Liver (tissue), 3 donors: ENCODE measurements at regions not wholly inside any gene's neighbourhood (a gene's known extent, or its start where the extent isn't known, plus 50 kb on each side); places are given as distances from the start of the nearest gene placed in this dataset.

Experiments used
- EGR1 ChIP-seq, 2 donors: IDR thresholded peaks; 2 replicates each; pipeline ENCODE4 v1.6.1; 2016 to 2018; ENCODE audit warnings: antibody characterized with exemption in 2 of 2, low read depth in 2 of 2
- FOXA1 ChIP-seq: IDR thresholded peaks from 2 replicates; pipeline ENCODE4 v1.6.1; 2016; ENCODE audit warnings: antibody characterized with exemption
- GABPA ChIP-seq, 2 donors: IDR thresholded peaks in 1 of 2; conservative IDR thresholded peaks in 1 of 2; 2 replicates each; pipeline ENCODE4 v1.6.1; 2016; ENCODE audit warnings: antibody characterized with exemption in 2 of 2, mild to moderate bottlenecking in 1 of 2, moderate library complexity in 1 of 2
- JUND ChIP-seq, 2 donors: IDR thresholded peaks; 2 replicates each; pipeline ENCODE4 v1.6.1; 2016; ENCODE audit warnings: antibody characterized with exemption in 2 of 2
- RAD21 ChIP-seq, 2 donors: IDR thresholded peaks; 2 replicates each; pipeline ENCODE4 v1.6.1; 2016; ENCODE audit warnings: antibody characterized with exemption in 2 of 2, mild to moderate bottlenecking in 2 of 2
- SP1 ChIP-seq: IDR thresholded peaks from 2 replicates; pipeline ENCODE4 v1.6.1; 2018; ENCODE audit warnings: antibody characterized with exemption, mild to moderate bottlenecking
- TAF1 ChIP-seq: conservative IDR thresholded peaks from 2 replicates; pipeline ENCODE4 v1.6.1; 2016; ENCODE audit warnings: antibody characterized with exemption, mild to moderate bottlenecking
- YY1 ChIP-seq: IDR thresholded peaks from 2 replicates; pipeline ENCODE4 v1.6.1; 2016; ENCODE audit warnings: antibody characterized with exemption, mild to moderate bottlenecking
- TF ChIP-seq, protein P1 (sequence below): fragments of 150-350 bp; IDR thresholded peaks from 2 replicates; pipeline ENCODE4 v1.5.1; 2017; ENCODE audit warnings: improper control_type of control experiment, low read depth, low read length; ENCODE audit not compliant: missing input control
- TF ChIP-seq, protein P2 (sequence below): IDR thresholded peaks from 2 replicates; pipeline ENCODE4 v1.6.1; 2016; ENCODE audit warnings: antibody characterized with exemption
- TF ChIP-seq, protein P3 (sequence below): IDR thresholded peaks from 2 replicates; pipeline ENCODE4 v1.6.1; 2016; ENCODE audit warnings: antibody characterized with exemption, mild to moderate bottlenecking
- TF ChIP-seq, protein P4 (sequence below): IDR thresholded peaks from 2 replicates; pipeline ENCODE4 v1.6.1; 2016; ENCODE audit warnings: antibody characterized with exemption
- TF ChIP-seq, protein P5 (sequence below): IDR thresholded peaks from 2 replicates; pipeline ENCODE4 v1.6.1; 2016; ENCODE audit warnings: antibody characterized with exemption
- donor health status: healthy.
- donor health status: healthy.

DNA sequence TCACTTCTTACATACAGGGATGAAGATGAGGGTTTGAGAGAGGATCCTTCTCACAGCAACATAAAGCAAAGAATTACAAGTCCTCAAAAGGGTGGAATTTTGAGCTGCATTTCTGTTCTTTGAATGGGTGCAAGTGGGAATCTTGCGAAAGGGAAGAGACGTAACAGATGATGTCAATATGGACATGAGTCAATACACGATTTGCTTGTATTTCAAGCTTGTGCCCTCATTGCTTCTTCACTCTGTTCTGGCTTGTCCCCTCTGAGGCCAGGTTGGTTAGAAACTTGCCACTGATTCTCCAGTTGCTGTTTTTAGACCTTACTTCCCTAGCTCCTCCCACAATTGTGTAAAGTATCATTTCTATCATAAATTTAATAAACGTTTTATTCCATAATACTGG lies 104.8 kb upstream of the CLINT1 start:
- TF ChIP-seq JUND (IDR thresholded peaks at IDR 0.05) (no peak), EGR1 (IDR thresholded peaks at IDR 0.05; ENCODE audit: low read depth in 2 of 2) (no peak), YY1 (no peak), RAD21 (IDR thresholded peaks at IDR 0.05) (no peak), TAF1 (no peak), FOXA1 (no peak), GABPA (IDR thresholded peaks at IDR 0.05 in 1 of 2, conservative IDR thresholded peaks at IDR 0.05 in 1 of 2) (no peak), SP1 (no peak)
- TF ChIP-seq, protein P1, sequence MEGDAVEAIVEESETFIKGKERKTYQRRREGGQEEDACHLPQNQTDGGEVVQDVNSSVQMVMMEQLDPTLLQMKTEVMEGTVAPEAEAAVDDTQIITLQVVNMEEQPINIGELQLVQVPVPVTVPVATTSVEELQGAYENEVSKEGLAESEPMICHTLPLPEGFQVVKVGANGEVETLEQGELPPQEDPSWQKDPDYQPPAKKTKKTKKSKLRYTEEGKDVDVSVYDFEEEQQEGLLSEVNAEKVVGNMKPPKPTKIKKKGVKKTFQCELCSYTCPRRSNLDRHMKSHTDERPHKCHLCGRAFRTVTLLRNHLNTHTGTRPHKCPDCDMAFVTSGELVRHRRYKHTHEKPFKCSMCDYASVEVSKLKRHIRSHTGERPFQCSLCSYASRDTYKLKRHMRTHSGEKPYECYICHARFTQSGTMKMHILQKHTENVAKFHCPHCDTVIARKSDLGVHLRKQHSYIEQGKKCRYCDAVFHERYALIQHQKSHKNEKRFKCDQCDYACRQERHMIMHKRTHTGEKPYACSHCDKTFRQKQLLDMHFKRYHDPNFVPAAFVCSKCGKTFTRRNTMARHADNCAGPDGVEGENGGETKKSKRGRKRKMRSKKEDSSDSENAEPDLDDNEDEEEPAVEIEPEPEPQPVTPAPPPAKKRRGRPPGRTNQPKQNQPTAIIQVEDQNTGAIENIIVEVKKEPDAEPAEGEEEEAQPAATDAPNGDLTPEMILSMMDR, result no peak
- TF ChIP-seq, protein P2, sequence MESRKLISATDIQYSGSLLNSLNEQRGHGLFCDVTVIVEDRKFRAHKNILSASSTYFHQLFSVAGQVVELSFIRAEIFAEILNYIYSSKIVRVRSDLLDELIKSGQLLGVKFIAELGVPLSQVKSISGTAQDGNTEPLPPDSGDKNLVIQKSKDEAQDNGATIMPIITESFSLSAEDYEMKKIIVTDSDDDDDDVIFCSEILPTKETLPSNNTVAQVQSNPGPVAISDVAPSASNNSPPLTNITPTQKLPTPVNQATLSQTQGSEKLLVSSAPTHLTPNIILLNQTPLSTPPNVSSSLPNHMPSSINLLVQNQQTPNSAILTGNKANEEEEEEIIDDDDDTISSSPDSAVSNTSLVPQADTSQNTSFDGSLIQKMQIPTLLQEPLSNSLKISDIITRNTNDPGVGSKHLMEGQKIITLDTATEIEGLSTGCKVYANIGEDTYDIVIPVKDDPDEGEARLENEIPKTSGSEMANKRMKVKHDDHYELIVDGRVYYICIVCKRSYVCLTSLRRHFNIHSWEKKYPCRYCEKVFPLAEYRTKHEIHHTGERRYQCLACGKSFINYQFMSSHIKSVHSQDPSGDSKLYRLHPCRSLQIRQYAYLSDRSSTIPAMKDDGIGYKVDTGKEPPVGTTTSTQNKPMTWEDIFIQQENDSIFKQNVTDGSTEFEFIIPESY, result no peak
- TF ChIP-seq, protein P3, sequence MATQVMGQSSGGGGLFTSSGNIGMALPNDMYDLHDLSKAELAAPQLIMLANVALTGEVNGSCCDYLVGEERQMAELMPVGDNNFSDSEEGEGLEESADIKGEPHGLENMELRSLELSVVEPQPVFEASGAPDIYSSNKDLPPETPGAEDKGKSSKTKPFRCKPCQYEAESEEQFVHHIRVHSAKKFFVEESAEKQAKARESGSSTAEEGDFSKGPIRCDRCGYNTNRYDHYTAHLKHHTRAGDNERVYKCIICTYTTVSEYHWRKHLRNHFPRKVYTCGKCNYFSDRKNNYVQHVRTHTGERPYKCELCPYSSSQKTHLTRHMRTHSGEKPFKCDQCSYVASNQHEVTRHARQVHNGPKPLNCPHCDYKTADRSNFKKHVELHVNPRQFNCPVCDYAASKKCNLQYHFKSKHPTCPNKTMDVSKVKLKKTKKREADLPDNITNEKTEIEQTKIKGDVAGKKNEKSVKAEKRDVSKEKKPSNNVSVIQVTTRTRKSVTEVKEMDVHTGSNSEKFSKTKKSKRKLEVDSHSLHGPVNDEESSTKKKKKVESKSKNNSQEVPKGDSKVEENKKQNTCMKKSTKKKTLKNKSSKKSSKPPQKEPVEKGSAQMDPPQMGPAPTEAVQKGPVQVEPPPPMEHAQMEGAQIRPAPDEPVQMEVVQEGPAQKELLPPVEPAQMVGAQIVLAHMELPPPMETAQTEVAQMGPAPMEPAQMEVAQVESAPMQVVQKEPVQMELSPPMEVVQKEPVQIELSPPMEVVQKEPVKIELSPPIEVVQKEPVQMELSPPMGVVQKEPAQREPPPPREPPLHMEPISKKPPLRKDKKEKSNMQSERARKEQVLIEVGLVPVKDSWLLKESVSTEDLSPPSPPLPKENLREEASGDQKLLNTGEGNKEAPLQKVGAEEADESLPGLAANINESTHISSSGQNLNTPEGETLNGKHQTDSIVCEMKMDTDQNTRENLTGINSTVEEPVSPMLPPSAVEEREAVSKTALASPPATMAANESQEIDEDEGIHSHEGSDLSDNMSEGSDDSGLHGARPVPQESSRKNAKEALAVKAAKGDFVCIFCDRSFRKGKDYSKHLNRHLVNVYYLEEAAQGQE, result no peak
- TF ChIP-seq, protein P4, sequence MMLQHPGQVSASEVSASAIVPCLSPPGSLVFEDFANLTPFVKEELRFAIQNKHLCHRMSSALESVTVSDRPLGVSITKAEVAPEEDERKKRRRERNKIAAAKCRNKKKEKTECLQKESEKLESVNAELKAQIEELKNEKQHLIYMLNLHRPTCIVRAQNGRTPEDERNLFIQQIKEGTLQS, result no peak
- TF ChIP-seq, protein P5, sequence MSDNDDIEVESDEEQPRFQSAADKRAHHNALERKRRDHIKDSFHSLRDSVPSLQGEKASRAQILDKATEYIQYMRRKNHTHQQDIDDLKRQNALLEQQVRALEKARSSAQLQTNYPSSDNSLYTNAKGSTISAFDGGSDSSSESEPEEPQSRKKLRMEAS, result no peak
